ENCODE measurements at regions not wholly inside any gene's neighbourhood (a gene's known extent, or its start where the extent isn't known, plus 50 kb on each side); places are given as distances from the start of the nearest gene placed in this dataset.
"Not testable (repeated sequence)": the region's sequence is repeated elsewhere in the genome, so short reads cannot be mapped to it uniquely, and the experiment has no call there.

GRCh38 chr1:199574950-199575349 is 452.6 kb upstream of the NR5A2 start:
- DNase-seq: no peak

- no peak for DNase-seq
Observed at GRCh38 chr1:199580300-199580699, 447.2 kb upstream of the NR5A2 start.

- no peak for DNase-seq
Observed at GRCh38 chr1:199585392-199585791, 442.1 kb upstream of the NR5A2 start.

GRCh38 chr1:199590708-199591107 is 436.8 kb upstream of the NR5A2 start:
- no peak for DNase-seq

GRCh38 chr1:199591468-199591867 is 436.0 kb upstream of the NR5A2 start:
- DNase-seq: no peak

GRCh38 chr1:199593475-199593874 is 434.0 kb upstream of the NR5A2 start:
- DNase-seq: no peak

GRCh38 chr1:199596448-199596847 is 431.1 kb upstream of the NR5A2 start:
- not testable (repeated sequence) for DNase-seq

GRCh38 chr1:199597152-199597551 is 430.4 kb upstream of the NR5A2 start:
- DNase-seq: no peak

GRCh38 chr1:199608414-199608813 is 419.1 kb upstream of the NR5A2 start:
- DNase-seq: no peak

- no peak for DNase-seq
Observed at GRCh38 chr1:199612976-199613774, 414.3 kb upstream of the NR5A2 start.

GRCh38 chr1:199616947-199617346 is 410.6 kb upstream of the NR5A2 start:
- DNase-seq: no peak

- no peak for DNase-seq
Observed at GRCh38 chr1:199619223-199619622, 408.3 kb upstream of the NR5A2 start.

GRCh38 chr1:199626228-199626627 is 401.3 kb upstream of the NR5A2 start:
- DNase-seq: not testable (repeated sequence)

GRCh38 chr1:199629624-199630023 is 397.9 kb upstream of the NR5A2 start:
- DNase-seq: no peak

GRCh38 chr1:199639453-199639852 is 388.1 kb upstream of the NR5A2 start:
- no peak for DNase-seq

GRCh38 chr1:199641531-199641930 is 386.0 kb upstream of the NR5A2 start:
- DNase-seq: no peak

- no peak for DNase-seq
Observed at GRCh38 chr1:199644912-199645311, 382.6 kb upstream of the NR5A2 start.

GRCh38 chr1:199646761-199647160 is 380.7 kb upstream of the NR5A2 start:
- DNase-seq: no peak

- no peak for DNase-seq
Observed at GRCh38 chr1:199657449-199657848, 370.1 kb upstream of the NR5A2 start.

GRCh38 chr1:199660071-199660470 is 367.4 kb upstream of the NR5A2 start:
- DNase-seq: no peak

- DNase-seq: no peak
Observed at GRCh38 chr1:199665371-199665770, 362.1 kb upstream of the NR5A2 start.

- DNase-seq: no peak
Observed at GRCh38 chr1:199667089-199667488, 360.4 kb upstream of the NR5A2 start.

GRCh38 chr1:199669916-199670315 is 357.6 kb upstream of the NR5A2 start:
- no peak for DNase-seq

- DNase-seq: no peak
Observed at GRCh38 chr1:199671684-199672083, 355.8 kb upstream of the NR5A2 start.

GRCh38 chr1:199675937-199676336 is 351.6 kb upstream of the NR5A2 start:
- no peak for DNase-seq

Measured in GOT3 (cell line).